Bronchial epithelial cell (primary cell): ENCODE measurements at regions not wholly inside any gene's neighbourhood (a gene's known extent, or its start where the extent isn't known, plus 50 kb on each side); places are given as distances from the start of the nearest gene placed in this dataset.
"Not testable (repeated sequence)": the region's sequence is repeated elsewhere in the genome, so short reads cannot be mapped to it uniquely, and the experiment has no call there.

Source experiments
- DNase-seq: peaks from one replicate; pipeline ENCODE4 v3.0.0-alpha.2; 2010; ENCODE audit warnings: low read depth
- FAIRE-seq: peaks from 2 replicates; lab custom pipeline; 2011; peaks lifted over from hg19 to GRCh38; lab: Jason Lieb, UNC
- H3K27me3 ChIP-seq: 2 replicates; pipeline ENCODE4 v1.5.1; 2011; ENCODE audit warnings: low read length; ENCODE audit not compliant: control insufficient read depth, insufficient read depth
- H3K36me3 ChIP-seq: 2 replicates; pipeline ENCODE4 v1.5.1; 2011; ENCODE audit warnings: low read length; ENCODE audit not compliant: control insufficient read depth, insufficient read depth
- H3K4me3 ChIP-seq: 2 replicates; pipeline ENCODE4 v1.5.1; 2011; ENCODE audit warnings: mild to moderate bottlenecking, low read depth, low read length, control low read depth
- TF ChIP-seq, protein P1 (sequence below): IDR thresholded peaks from 2 replicates; pipeline ENCODE4 v1.5.1; 2011; ENCODE audit warnings: mild to moderate bottlenecking, moderate library complexity, low read length, control low read depth, inconsistent platforms; ENCODE audit not compliant: insufficient read depth, severe bottlenecking

DNA sequence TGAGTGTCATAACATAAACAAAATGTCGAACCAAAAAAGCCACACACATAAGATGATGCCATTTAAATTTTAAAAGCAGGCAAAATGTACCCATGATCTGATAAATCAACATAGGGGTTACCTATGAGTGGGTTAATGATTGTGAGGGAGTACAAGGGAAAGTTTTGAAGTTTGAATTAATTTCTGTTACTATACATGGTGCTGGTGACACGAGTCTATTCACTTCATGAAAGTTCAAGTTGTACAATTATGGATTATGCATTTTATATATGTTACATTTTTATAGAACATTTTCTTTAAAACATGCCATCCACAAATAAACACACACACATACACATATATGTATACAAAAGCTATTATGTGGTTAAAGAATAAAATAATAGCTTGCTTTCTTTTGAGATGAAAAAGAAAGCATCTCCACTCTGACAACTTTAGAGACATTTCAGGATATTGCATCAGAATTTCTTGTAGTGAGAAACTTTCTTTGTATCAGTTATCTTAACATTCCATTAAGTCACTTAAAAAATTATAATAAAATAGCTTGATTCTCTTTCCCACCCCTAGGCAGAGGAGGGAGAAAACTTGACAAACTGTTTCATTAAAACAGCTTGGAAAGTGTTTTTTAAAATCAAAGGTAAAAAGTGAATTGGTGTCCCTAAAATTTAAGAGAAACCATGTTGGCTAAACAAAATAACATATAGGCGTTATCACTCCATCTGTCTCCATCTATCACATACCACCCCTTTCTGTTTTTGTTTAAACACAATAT is 891.8 kb upstream of the NDST4 start:
- Histone ChIP-seq H3K4me3 (no peak overlapping the region), H3K27me3 (no peaks in the 10 kb centered on the region), H3K36me3 (no peaks in the 10 kb centered on the region)
- FAIRE-seq (no peak), DNase-seq (no peak)
- TF ChIP-seq, protein P1, sequence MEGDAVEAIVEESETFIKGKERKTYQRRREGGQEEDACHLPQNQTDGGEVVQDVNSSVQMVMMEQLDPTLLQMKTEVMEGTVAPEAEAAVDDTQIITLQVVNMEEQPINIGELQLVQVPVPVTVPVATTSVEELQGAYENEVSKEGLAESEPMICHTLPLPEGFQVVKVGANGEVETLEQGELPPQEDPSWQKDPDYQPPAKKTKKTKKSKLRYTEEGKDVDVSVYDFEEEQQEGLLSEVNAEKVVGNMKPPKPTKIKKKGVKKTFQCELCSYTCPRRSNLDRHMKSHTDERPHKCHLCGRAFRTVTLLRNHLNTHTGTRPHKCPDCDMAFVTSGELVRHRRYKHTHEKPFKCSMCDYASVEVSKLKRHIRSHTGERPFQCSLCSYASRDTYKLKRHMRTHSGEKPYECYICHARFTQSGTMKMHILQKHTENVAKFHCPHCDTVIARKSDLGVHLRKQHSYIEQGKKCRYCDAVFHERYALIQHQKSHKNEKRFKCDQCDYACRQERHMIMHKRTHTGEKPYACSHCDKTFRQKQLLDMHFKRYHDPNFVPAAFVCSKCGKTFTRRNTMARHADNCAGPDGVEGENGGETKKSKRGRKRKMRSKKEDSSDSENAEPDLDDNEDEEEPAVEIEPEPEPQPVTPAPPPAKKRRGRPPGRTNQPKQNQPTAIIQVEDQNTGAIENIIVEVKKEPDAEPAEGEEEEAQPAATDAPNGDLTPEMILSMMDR, result no peak

DNA sequence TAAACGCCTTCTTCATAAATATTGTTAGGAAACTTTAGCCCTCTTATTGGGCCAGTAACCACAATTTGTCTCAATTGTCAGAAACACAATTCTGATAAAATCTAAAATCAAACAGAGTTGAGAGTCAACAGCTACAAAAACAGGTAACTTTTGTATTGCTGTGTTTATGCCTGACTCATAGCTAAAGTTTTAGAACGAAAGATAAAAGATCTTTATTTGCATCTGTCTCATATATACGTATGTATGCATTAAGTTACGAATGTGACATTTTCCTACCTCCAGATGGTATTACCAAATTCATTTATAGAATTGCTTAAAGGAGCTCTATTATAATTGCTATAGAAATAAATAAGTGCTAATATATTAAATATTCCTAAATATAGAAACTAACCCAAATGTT is 887.9 kb upstream of the NDST4 start:
- Histone ChIP-seq H3K4me3 (no peak overlapping the region), H3K36me3 (no peaks in the 10 kb centered on the region), H3K27me3 (no peaks in the 10 kb centered on the region)
- DNase-seq (no peak), FAIRE-seq (no peak)
- TF ChIP-seq, protein P1, result no peak

DNA sequence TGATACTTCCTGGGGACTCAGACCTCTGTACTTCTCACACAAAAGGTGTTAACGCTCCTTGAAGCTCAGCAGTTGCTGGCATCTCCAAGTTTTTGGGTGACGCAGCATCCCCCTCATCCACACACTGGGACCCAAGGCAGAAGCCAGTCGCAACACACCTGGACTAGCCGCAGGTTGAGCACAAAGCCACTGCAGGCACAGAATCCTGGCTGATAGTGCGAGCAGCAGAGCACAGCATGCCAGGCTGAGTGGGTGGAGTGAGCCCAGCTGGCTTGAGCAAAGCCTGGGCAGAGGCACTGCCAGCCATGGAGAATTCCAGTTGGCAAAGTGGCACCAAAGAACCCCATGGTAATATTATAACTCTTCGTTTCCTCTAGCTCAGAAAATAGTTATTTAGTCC is 873.2 kb upstream of the NDST4 start:
- no peaks in the 10 kb centered on the region for H3K36me3 ChIP-seq
- TF ChIP-seq, protein P1, result no peak
- H3K4me3 ChIP-seq, result no peak overlapping the region
- FAIRE-seq, result no peak
- no peaks in the 10 kb centered on the region for H3K27me3 ChIP-seq
- DNase-seq, result no peak

DNA sequence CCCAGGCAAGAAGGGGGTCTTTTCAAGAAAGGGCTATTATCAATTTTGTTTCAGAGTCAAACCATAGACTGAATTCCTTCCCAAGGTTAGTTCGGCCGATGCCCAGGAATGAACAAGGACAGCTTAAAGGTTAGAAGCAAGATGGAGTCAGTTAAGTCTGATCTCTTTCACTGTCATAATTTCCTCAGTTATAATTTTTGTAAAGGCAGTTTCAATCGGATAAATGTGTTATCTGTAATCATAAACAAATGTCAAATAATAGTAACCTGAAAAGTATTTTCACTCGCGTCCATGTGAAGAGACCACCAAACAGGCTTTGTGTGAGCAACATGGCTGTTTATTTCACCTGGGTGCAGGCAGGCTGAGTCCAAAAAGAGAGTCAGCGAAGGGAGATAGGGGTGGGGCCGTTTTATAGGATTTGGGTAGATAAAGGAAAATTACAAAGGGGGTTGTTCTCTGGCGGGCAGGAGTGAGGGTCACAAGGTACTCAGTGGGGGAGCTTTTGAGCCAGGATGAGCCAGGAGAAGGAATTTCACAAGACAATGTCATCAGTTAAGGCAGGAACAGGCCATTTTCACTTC is 862.1 kb upstream of the NDST4 start:
- FAIRE-seq, H3K27me3 ChIP-seq, H3K4me3 ChIP-seq, DNase-seq, H3K36me3 ChIP-seq: not testable (repeated sequence)

- H3K36me3 ChIP-seq, result no peaks in the 10 kb centered on the region
- H3K27me3 ChIP-seq, result no peaks in the 10 kb centered on the region
- FAIRE-seq (no peak), DNase-seq (no peak)
- no peak overlapping the region for H3K4me3 ChIP-seq
- TF ChIP-seq, protein P1, result no peak
Measured at GRCh38 chr4:115973768-115974167, 860.3 kb upstream of the NDST4 start.

DNA sequence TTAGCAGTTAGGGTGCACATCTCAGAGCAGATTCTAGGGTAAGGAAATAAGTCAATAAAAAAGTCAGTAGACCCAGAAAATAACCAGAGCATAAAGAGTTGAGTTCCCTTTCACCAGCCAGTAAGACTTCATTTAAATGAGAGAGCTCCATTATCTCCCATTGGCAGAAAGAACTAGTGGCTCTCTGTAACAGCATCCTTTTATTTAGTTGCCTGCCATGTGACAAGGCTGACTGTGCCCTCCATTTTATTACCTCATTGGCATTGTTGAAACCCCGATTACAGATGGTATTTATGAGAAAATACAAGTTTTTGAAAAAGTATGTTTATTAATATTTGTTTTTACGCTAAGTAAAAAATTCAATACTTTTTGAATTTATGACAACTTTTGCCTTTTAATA is 859.5 kb upstream of the NDST4 start:
- H3K4me3 ChIP-seq, result no peak overlapping the region
- FAIRE-seq (no peak), DNase-seq (no peak)
- no peaks in the 10 kb centered on the region for H3K27me3 ChIP-seq
- TF ChIP-seq, protein P1, result no peak
- no peaks in the 10 kb centered on the region for H3K36me3 ChIP-seq
